HUES64 (cell line): ENCODE measurements at regions not wholly inside any gene's neighbourhood (a gene's known extent, or its start where the extent isn't known, plus 50 kb on each side); places are given as distances from the start of the nearest gene placed in this dataset.

Experiments used
- H3K27ac ChIP-seq: 2 replicates; pipeline ENCODE4 v1.7.0; 2013; ENCODE audit warnings: low read depth, low read length, inconsistent platforms
- H3K27me3 ChIP-seq: 2 replicates; pipeline ENCODE4 v1.6.1; 2013; ENCODE audit warnings: mild to moderate bottlenecking, low read length; ENCODE audit not compliant: insufficient read depth
- H3K36me3 ChIP-seq: 2 replicates; pipeline ENCODE4 v1.6.1; 2013; ENCODE audit warnings: mild to moderate bottlenecking, low read length; ENCODE audit not compliant: insufficient read depth
- H3K4me1 ChIP-seq: 2 replicates; pipeline ENCODE4 v1.6.1; 2013; ENCODE audit warnings: mild to moderate bottlenecking, low read length, moderate library complexity; ENCODE audit not compliant: insufficient read depth
- H3K4me3 ChIP-seq: 2 replicates; pipeline ENCODE4 v1.5.1; 2013; ENCODE audit warnings: mild to moderate bottlenecking, low read length, moderate library complexity
- H3K9ac ChIP-seq: 2 replicates; pipeline ENCODE4 v1.6.1; 2013; ENCODE audit warnings: mild to moderate bottlenecking, low read depth, low read length
- H3K9me3 ChIP-seq: 2 replicates; pipeline ENCODE4 v1.6.1; 2013; ENCODE audit warnings: low read depth, low read length; ENCODE audit not compliant: insufficient read depth
- WGBS: fragments of 150-250, 120-280 bp; methylation state at CpG from one replicate; pipeline ENCODE4 v1.1.7; 2013; ENCODE audit warnings: missing lambda C conversion rate; 5-methylcytosine and 5-hydroxymethylcytosine counted together

GRCh38 chr2:145067549-145068030 lies 547.7 kb upstream of the ZEB2 start:
- Histone ChIP-seq H3K27me3 (no peaks in the 10 kb centered on the region), H3K9me3 (no peaks in the 10 kb centered on the region)
- 94% methylated on average over 6 of the region's 6 CpGs for WGBS

GRCh38 chr2:145066856-145067548 lies 547.1 kb upstream of the ZEB2 start:
- Histone ChIP-seq H3K9me3 (no peaks in the 10 kb centered on the region), H3K27ac (no peak overlapping the region), H3K9ac (no peak overlapping the region), H3K4me3 (no peak overlapping the region), H3K4me1 (peaks cover 5% of the 10 kb centered on the region; the same call in 1 of the 2 replicates), H3K27me3 (no peaks in the 10 kb centered on the region), H3K36me3 (no peaks in the 10 kb centered on the region)
- 95% methylated on average over 3 of the region's 3 CpGs for WGBS

More at GRCh38 chr2:145067549-145068030, 547.7 kb upstream of the ZEB2 start:
- Histone ChIP-seq H3K27ac (no peak overlapping the region), H3K9ac (no peak overlapping the region), H3K36me3 (no peaks in the 10 kb centered on the region), H3K4me3 (no peak overlapping the region), H3K4me1 (peaks cover 5% of the 10 kb centered on the region; the same call in 1 of the 2 replicates)

DNA sequence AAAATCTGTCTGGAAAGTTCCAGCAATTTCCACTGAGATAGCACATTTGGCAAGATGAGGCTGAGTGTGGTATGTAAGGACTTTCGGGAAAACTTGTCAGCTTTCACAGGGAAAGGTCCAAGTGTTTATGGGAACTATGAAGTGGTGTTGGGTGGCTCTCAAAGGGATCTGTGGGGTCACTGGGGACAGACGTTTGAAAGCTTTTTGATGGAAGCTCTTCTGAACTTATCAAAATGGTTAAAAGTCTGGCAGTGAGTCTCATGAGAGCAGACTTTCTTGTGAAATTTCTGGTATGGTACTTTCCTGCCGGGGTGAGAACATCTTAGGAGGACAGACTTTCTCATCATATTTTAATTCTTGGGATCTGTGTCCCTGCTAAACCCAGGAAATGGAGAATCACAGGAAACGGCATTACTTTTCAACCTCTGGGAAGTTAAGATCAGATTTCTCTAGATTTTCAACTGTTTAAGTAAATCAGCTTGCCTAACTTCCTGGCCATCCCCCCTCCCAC lies 546.3 kb upstream of the ZEB2 start:
- Histone ChIP-seq H3K4me3 (no peak overlapping the region), H3K4me1 (peaks cover 5% of the 10 kb centered on the region; the same call in 1 of the 2 replicates), H3K27ac (no peak overlapping the region), H3K27me3 (no peaks in the 10 kb centered on the region), H3K36me3 (no peaks in the 10 kb centered on the region), H3K9me3 (no peaks in the 10 kb centered on the region), H3K9ac (no peak overlapping the region)
- 85% methylated on average over 4 of the region's 4 CpGs for WGBS

- Histone ChIP-seq H3K9me3 (no peaks in the 10 kb centered on the region), H3K27me3 (no peaks in the 10 kb centered on the region)
Measured at GRCh38 chr2:145065342-145065741, 545.4 kb upstream of the ZEB2 start.

GRCh38 chr2:145064511-145064910 lies 544.6 kb upstream of the ZEB2 start:
- WGBS, result 100% methylated on average over 1 of the region's 1 CpG
- H3K27ac ChIP-seq, result no peak overlapping the region
- no peaks in the 10 kb centered on the region for H3K27me3 ChIP-seq
- no peaks in the 10 kb centered on the region for H3K36me3 ChIP-seq
- H3K9me3 ChIP-seq, result no peaks in the 10 kb centered on the region
- no peak overlapping the region for H3K4me3 ChIP-seq
- peaks cover 8% of the 10 kb centered on the region; the same call in 1 of the 2 replicates for H3K4me1 ChIP-seq
- no peak overlapping the region for H3K9ac ChIP-seq

More at GRCh38 chr2:145065342-145065741, 545.4 kb upstream of the ZEB2 start:
- Histone ChIP-seq H3K4me3 (no peak overlapping the region), H3K9ac (no peak overlapping the region), H3K36me3 (no peaks in the 10 kb centered on the region), H3K4me1 (peaks cover 5% of the 10 kb centered on the region; the same call in 1 of the 2 replicates), H3K27ac (no peak overlapping the region)
- no CpG with 5 or more reads among the region's 1 CpG for WGBS

GRCh38 chr2:145060876-145061275 lies 541.0 kb upstream of the ZEB2 start:
- H3K27ac ChIP-seq, result no peak overlapping the region
- 98% methylated on average over 3 of the region's 3 CpGs for WGBS

DNA sequence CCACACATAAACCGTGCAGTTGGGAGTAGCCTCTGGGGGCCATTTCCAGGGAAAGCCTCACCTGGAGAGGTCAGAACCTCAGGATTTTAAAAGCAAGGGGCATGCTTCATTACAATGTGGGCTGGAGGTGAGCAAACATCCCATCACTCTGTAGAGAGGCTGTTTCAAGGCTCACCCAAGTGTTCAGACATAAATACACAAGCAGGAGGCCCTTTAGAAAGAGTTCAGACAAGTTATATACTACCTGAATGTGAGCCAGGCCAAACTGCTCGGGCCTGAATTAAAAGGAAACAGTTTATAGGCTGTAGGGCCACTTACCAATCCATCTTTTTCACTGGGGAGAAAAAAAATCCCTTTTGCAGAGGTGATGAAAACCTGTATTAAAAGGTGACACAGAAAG lies 540.0 kb upstream of the ZEB2 start:
- Histone ChIP-seq H3K4me3 (no peak overlapping the region), H3K9ac (no peak overlapping the region), H3K9me3 (no peaks in the 10 kb centered on the region), H3K36me3 (no peaks in the 10 kb centered on the region), H3K4me1 (0 out of 2 replicates have a peak, but pooled peaks cover 5% of the 10 kb centered on the region), H3K27me3 (no peaks in the 10 kb centered on the region), H3K27ac (no peak overlapping the region)
- 78% methylated on average over 2 of the region's 2 CpGs for WGBS

More at GRCh38 chr2:145060876-145061275, 541.0 kb upstream of the ZEB2 start:
- Histone ChIP-seq H3K4me3 (no peak overlapping the region), H3K9ac (no peak overlapping the region), H3K27me3 (no peaks in the 10 kb centered on the region), H3K4me1 (0 out of 2 replicates have a peak, but pooled peaks cover 5% of the 10 kb centered on the region), H3K36me3 (no peaks in the 10 kb centered on the region), H3K9me3 (no peaks in the 10 kb centered on the region)

DNA sequence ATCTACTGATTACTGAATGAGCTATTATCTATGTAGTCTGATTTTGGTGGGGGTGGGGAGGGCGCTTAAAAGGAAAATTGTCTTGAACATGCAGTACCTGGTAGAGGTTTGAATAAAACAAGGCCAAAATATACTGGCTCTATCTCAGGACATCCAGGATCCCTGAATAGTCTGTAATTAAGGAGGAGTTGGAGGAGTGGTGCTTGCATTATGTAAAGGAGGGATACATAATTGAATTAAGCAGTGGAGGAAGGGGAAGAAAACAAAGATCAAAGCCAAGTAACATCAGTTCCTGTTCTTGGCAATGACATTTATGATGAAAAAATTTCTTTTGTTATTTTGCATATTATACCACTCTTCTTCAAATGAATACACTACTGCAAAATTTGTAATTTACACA lies 539.4 kb upstream of the ZEB2 start:
- H3K27me3 ChIP-seq, result no peaks in the 10 kb centered on the region
- H3K36me3 ChIP-seq, result no peaks in the 10 kb centered on the region
- H3K4me3 ChIP-seq, result no peak overlapping the region
- no peak overlapping the region for H3K9ac ChIP-seq
- H3K27ac ChIP-seq, result no peak overlapping the region
- no peaks in the 10 kb centered on the region for H3K9me3 ChIP-seq
- 0 out of 2 replicates have a peak, but pooled peaks cover 5% of the 10 kb centered on the region for H3K4me1 ChIP-seq
- 76% methylated on average over 1 of the region's 1 CpG for WGBS

DNA sequence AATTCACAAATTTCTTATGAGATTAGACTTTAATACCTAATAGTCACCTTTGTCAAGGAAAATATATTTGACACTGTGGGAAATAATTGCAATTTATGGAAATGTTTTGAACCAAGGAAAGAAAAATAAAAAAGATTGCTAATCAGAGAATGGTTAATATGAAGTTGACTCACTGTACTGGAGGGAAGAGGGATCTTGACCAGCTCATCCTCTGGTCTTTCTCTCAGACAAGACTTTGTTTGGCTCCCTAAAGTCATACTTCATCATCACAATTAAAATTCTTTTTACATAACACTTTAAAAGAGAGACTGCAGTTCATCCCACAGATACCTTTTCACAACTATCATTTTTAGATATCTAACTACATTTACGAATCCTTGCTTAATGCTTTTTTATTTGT lies 538.5 kb upstream of the ZEB2 start:
- WGBS, result 100% methylated on average over 1 of the region's 1 CpG
- H3K4me1 ChIP-seq, result 0 out of 2 replicates have a peak, but pooled peaks cover 5% of the 10 kb centered on the region
- no peak overlapping the region for H3K27ac ChIP-seq
- H3K27me3 ChIP-seq, result no peaks in the 10 kb centered on the region
- no peaks in the 10 kb centered on the region for H3K36me3 ChIP-seq
- H3K9ac ChIP-seq, result no peak overlapping the region
- no peaks in the 10 kb centered on the region for H3K9me3 ChIP-seq
- no peak overlapping the region for H3K4me3 ChIP-seq

GRCh38 chr2:145055651-145056050 lies 535.7 kb upstream of the ZEB2 start:
- Histone ChIP-seq H3K27me3 (no peaks in the 10 kb centered on the region), H3K9me3 (no peaks in the 10 kb centered on the region), H3K4me3 (no peak overlapping the region), H3K36me3 (no peaks in the 10 kb centered on the region), H3K4me1 (0 out of 2 replicates have a peak, but pooled peaks cover 5% of the 10 kb centered on the region), H3K9ac (no peak overlapping the region), H3K27ac (no peak overlapping the region)

DNA sequence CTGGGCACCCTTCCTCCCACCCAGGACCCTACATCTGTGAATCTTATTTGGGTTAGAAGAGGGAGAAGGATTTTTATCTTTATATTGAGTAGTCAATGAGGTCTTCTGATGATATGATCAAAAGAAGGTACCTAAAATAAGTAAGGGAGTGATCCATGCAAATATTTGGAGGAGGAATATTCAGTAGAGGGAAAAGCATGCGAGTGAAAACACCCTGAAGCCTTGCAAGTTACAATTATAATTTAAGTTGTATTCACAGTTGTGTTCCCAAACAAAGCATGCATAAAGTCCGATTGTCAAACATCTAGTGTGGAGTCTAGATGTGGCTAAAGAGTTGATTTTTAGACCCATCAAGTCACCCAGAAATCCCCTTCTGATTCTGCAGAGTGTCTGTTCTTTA lies 530.2 kb upstream of the ZEB2 start:
- Histone ChIP-seq H3K36me3 (no peaks in the 10 kb centered on the region), H3K4me3 (no peak overlapping the region), H3K27me3 (no peaks in the 10 kb centered on the region), H3K9me3 (no peaks in the 10 kb centered on the region), H3K27ac (no peak overlapping the region), H3K4me1 (no peaks in the 10 kb centered on the region), H3K9ac (no peak overlapping the region)
- WGBS, result 97% methylated on average over 2 of the region's 2 CpGs
